ENCODE measurements at regions not wholly inside any gene's neighbourhood (a gene's known extent, or its start where the extent isn't known, plus 50 kb on each side); places are given as distances from the start of the nearest gene placed in this dataset.

- DNase-seq (ENCODE audit: low spot score) = no peak
Measured at GRCh38 chr1:183711741-183712361, 58.7 kb upstream of the APOBEC4 start.

- no peak for DNase-seq (ENCODE audit: low spot score)
Measured at GRCh38 chr1:183711165-183711682, 58.1 kb upstream of the APOBEC4 start.

- no peak for DNase-seq (ENCODE audit: low spot score)
Measured at GRCh38 chr1:183710734-183711133, 57.6 kb upstream of the APOBEC4 start.

- DNase-seq (ENCODE audit: low spot score) = no peak
Measured at GRCh38 chr1:183710333-183710732, 57.2 kb upstream of the APOBEC4 start.

GRCh38 chr1:183704131-183704530, 51.0 kb upstream of the APOBEC4 start:
- no peak for DNase-seq (ENCODE audit: low spot score)

Data from pons (tissue), 1 donor.